HEK293T (cell line): ENCODE measurements at regions not wholly inside any gene's neighbourhood (a gene's known extent, or its start where the extent isn't known, plus 50 kb on each side); places are given as distances from the start of the nearest gene placed in this dataset.

Experiments
- L3MBTL2 ChIP-seq: fragments of 450-650 bp; conservative IDR thresholded peaks from 2 replicates; pipeline ENCODE4 v1.6.1; 2016; ENCODE audit warnings: mild to moderate bottlenecking
- SUZ12 ChIP-seq: fragments of 450-650 bp; IDR thresholded peaks from 2 replicates; pipeline ENCODE4 v1.6.1; 2016; ENCODE audit warnings: mild to moderate bottlenecking

- TF ChIP-seq SUZ12, result no peak
- no peak for TF ChIP-seq L3MBTL2
Measured at GRCh38 chr6:1062786-1063545, 248.9 kb upstream of the FOXQ1 start.
